Gastroesophageal sphincter (tissue), 3 donors: ENCODE measurements at regions not wholly inside any gene's neighbourhood (a gene's known extent, or its start where the extent isn't known, plus 50 kb on each side); places are given as distances from the start of the nearest gene placed in this dataset.

Experiments
- CTCF ChIP-seq, 4 experiments: fragments of 200-600 bp in 2 of 4; fragments of 450-650 bp in 2 of 4; sonication (generic) in 1 of 4; IDR thresholded peaks; one replicate each; pipeline ENCODE4 v1.5.1; 2017 to 2019; ENCODE audit warnings: antibody characterized with exemption in 4 of 4, mild to moderate bottlenecking in 2 of 4, moderate library complexity in 2 of 4
- EP300 ChIP-seq: sonication (generic); formaldehyde crosslinking; IDR thresholded peaks from one replicate; pipeline ENCODE4 v1.6.1; 2017; ENCODE audit warnings: antibody characterized with exemption, mild to moderate bottlenecking
- POLR2A ChIP-seq, 2 donors: fragments of 450-650 bp; IDR thresholded peaks; one replicate each; pipeline ENCODE4 v1.6.1; 2017; ENCODE audit warnings: antibody characterized with exemption in 2 of 2, mild to moderate bottlenecking in 2 of 2, moderate library complexity in 1 of 2
- POLR2AphosphoS5 ChIP-seq: sonication (generic); formaldehyde crosslinking; IDR thresholded peaks from one replicate; pipeline ENCODE4 v1.6.1; 2017; ENCODE audit warnings: antibody characterized with exemption

GRCh38 chr1:73770109-73770905 is 427.7 kb downstream of the LRRIQ3 start:
- TF ChIP-seq CTCF (IDR thresholded peaks at IDR 0.05), result no peak
- TF ChIP-seq POLR2AphosphoS5, result no peak
- no peak for TF ChIP-seq POLR2A (IDR thresholded peaks at IDR 0.05)
- no peak for TF ChIP-seq EP300
